HG02840 (cell line): ENCODE measurements at regions not wholly inside any gene's neighbourhood (a gene's known extent, or its start where the extent isn't known, plus 50 kb on each side); places are given as distances from the start of the nearest gene placed in this dataset.
"Not testable (repeated sequence)": the region's sequence is repeated elsewhere in the genome, so short reads cannot be mapped to it uniquely, and the experiment has no call there.

ENCODE experiments used
- ATAC-seq: cut with Tn5 transposase; IDR thresholded peaks from one replicate; pipeline ENCODE4 v1.9.1; 2021; ENCODE audit warnings: mild to moderate bottlenecking, moderate library complexity, moderate number of reproducible peaks; ENCODE audit not compliant: unreplicated experiment, low FRiP score

DNA sequence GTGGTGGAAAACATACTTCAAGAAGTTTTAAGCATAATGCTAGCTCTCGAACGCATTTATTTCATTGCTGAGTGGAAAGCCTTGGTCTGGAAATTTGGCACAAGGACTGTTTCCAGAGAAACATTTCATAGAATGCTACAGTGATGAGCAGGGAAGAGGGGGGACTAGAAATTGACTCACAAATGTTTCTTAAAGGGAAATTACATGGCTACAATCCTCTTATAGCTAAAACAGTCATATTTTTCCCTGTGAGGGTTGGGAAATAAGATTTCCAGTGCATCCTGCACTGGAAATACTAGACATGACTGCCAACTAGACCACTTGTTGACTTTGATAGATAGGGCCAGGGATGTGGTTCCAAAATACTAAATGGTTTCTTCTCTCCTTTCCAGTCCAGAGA, 197.3 kb upstream of the RGS6 start:
- ATAC-seq, result no peak

DNA sequence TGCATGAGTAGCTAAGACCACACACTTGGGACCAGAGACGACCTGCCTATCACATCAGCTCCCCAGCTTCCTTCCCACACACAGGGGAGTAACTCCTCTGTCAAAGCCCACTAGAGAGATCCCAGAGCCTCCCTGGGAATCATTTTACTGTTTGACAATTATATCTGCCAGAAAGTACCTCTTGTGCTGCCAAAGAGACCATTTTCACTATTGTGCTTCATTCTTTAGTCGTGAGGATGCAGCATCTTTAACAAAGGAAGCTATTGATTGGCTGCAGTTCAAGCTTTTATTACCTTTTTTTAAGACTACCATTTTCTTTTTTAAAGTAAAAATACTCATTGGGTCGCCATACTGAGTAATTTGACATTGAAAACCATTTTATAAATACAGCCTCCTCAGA, 194.5 kb upstream of the RGS6 start:
- no peak for ATAC-seq

DNA sequence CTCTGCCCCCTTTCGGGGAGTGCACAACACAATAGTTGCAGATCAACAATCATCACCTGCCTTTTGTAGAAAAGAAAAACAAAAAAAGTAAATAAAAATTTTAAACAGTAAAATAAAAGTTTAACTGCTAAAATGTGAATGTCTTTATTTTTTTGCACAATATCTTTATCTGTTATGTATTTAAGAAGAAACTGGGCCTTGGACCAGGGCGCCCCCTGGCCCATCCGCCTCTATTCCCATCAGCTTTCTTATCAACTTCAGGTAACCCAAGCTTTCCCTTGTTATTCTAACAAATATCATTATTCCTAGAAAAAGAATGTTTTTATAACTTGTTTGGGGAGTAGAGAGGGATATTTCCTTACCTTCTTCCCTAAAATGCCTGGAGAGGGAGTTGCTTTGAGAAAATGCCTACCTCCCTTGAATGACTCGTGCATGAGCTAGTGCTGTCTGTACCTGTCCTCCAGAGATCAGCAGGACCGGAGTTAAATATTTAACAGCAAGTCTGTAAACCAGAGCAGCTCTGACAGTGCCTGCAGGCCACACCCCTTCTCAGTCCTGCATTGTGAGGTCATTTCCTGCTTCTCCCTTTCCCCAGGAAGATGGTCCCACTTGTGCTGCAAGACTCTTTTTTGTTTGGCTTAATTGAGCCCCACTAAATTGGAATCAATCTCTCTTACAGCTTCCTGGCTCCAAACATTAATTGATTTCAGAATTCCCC, 192.8 kb upstream of the RGS6 start:
- no peak for ATAC-seq

DNA sequence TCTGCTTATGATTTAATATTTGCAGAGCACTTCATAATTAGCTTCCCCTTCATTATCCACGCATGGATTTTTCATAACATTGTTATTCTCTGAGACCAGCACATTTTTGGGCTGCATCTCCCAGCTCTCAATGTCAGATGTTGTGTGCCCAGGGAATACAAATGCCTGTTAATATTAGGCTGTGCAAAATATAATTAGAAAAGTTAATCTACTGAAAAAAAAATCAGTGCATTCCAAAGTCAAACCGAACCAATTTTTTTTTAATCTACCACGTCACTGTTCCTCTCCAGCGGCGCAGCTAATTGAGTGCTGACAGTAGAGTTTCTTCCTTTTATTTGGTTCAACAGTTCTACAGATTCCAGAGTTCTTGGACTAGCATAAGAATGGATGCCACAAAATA, 191.0 kb upstream of the RGS6 start:
- no peak for ATAC-seq

DNA sequence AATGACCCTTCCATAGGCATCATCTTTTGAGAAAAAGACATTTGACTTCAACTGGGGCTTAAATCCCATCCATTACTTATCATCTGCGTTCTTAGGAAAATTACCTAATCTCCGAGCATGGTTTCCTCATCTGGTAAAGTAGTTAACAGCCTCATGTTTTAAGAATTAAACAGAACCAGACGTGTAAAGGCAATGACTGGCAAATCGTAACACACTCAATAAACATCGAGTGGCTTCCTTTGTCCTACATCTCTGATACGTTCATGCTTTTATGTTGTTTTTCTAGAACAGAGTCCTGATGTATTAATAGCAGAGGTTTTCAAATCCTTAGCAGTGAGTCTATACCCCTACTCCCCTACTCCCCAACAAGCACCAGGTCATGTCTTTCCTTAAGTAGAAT, 189.7 kb upstream of the RGS6 start:
- ATAC-seq, result no peak

DNA sequence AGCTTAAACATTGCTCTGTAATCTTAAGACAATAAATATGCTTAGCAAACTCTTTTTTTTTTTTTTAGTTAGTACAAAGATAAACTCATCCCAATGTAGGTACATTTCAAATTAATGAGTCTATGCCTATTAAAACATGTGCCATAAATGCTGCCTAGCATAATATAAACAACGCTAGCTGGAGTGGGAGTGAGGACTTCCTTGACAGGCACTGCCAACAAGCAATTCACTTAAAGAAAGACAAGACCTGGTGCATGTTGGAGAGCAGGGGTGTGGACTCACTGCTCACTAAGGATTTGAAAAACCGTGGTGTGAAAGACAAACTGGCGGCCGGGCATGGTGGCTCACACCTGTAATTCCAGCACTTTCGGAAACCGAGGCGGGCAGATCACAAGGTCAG, 187.2 kb upstream of the RGS6 start:
- ATAC-seq, result no peak

DNA sequence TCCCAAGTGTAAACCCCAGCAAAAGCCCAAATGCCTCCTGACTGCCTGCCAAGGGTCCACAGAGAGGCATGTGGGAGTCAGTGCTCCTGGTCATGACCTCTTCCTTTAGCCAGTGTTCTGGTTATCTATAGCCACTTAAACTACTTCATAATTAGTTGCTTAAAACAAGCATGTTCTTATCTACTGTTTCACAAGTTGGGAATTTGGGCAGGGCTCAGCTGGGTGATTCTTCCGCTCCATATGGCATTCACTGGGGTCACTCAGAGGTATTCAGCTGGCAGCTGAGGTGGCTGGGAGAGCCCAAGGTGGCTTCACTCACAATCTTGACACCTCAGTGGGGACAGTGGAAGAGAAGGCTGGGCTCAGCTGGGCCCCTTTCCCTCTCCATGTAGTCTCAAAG, 184.0 kb upstream of the RGS6 start:
- no peak for ATAC-seq

DNA sequence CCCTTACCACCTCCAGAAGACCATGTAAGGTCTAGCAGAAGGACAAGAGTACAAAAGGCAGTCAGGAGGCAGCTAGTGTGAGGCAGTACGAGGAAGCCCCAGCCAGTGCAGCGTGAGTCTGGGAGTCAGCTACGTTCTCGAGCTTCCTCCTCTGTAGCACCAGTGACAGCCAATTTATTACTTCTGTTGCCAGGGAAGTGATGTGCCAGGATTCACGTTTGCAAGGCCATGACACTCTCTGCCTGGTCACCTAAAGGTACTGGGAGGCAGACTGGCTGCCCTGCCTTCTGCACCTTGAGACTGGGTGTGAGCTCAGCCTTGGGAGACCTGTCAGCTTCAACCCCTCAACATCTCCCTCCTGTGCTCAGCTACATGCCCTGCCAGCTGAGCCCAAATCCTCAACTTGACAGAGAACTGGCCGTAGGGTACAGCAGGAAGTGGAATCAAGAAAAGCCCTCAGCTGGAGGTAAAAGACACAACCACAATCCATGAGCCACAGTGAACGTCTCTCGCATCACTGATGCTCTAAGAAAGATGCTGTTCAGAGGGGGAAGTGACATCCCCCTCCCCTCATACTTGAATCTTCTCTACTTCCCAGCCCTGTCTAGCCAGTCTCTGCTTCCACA, 182.5 kb upstream of the RGS6 start:
- ATAC-seq, result no peak

DNA sequence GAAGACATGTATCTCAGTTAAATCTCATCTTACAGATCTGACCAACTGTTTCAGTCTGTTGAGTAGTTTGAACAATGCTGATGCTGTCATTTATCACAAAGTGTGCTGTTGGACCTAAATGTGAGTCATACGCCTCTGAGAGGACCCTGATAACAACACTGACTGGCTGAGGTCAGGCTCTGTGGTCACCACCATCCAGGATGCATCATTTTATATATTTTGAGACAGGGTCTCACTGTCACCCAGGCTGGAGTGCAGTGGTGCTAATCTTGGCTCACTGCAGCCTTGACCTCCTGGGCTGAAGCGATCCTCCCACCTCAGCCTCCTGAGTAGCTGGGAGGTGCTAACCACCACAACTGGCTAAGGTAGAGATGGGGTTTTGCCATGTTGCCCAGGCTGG, 181.0 kb upstream of the RGS6 start:
- no peak for ATAC-seq

DNA sequence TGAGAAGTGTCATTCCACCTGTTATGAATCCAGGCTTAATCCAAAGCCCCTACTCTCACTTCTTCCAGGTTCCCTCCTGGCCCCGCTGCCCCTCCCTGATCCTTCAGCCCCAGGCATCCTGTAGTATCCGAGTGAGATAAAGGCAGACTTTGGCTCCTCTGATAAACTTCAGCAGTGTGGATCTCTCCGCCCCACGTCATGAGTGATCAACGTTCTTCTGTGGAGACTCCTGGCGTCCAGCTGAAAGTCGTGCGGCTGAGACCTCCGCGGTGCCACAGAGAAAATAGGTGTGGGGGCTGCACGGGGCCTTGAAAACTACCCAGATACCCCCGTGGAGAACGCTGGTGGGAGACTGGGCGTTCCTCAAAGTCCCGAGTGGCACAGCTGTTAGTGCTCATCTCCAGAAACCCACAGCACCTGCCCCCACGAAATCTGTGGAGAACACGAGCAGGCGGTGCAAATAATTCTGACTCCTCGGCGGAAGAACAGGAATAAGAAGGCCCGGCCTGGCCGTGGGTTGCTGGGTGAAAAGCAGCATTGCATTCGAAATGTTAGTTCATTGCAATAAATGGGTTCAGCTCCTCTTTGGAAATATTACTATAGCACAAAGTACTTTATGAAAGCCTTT, 180.0 kb upstream of the RGS6 start:
- ATAC-seq, result no peak

DNA sequence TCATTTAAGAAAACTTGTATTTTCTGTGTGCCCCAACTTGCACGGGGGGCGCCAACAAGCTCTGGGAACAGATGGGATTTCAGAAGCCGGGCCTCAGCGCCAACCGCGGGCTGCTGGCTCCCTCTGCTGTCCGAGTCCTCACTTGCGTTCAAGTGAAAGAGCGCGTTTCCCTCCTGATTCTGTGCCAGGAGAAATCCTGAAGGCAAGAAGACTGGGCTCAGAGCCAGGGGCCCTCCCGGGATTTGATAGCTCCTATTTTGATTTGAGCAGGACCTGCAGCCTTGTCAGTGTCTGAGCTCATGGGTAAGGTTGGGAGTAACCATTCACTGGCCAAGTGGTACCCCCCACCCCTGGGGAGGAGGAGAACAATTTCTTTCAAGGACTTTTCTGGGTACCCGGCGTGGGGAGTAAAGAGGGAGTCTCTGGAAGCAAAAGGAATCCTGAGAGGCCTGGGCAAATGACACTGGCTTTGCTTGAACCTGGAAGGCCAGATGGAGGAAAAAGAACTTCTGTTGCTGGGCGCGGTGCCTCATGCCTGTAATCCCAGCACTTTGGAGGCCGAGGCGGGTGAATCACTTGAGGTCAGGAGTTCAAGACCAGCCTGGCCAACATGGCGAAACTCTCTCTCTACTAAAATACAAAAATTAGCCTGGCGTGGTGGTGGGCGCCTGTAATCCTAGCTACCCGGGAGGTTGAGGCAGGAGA, 179.0 kb upstream of the RGS6 start:
- ATAC-seq, result no peak

DNA sequence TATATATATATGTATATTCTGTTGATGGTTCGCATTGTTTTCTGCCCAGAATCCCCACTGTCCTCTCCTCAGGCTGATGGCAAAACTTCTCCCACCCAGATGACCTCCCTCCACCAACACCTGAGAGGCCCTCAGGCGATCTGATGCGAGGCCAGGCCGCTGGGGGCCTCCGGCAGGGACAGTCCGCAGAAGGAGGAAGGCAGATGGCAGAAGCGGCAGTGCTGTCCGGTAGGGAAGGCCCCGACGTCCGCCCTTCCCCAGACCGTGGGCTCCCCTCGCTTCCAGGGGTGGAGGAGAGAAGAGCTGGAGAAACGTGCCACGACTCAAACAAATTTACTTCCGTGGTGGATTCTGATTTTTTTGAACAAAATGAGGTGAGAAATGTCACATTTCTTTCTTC, 178.3 kb upstream of the RGS6 start:
- ATAC-seq, result no peak

DNA sequence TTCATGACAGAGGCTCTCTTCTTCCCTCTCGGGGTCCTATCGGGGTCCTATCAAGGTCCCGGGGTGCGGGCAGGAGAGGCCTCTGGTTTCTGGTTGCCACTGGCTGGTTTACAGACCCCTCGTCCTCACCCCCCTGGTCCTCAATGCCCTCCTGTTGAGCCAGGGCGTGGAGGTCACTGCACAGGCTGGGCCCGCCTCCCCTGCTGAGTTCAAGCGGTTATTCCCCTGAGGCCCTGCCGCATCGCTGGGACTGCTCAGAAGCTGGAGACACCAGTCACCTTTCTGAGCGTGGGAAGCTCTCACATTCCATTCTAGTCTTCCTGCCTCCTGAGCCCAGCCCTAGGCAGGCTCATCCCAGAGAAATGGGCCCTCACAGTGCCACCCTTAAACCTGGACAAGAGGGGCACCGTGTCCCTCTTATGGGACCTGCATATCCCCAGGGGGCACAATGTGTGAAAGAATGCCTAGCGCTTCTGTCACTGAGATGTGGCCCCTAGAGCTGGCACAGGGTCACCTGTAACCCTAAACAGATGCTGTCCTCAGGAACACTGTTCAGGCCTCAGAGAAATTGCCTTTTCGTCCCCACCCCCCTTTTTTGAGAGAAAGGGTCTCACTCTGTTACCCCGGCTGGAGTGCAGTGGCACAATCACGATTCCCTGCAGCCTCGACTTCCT, 177.7 kb upstream of the RGS6 start:
- no peak for ATAC-seq

DNA sequence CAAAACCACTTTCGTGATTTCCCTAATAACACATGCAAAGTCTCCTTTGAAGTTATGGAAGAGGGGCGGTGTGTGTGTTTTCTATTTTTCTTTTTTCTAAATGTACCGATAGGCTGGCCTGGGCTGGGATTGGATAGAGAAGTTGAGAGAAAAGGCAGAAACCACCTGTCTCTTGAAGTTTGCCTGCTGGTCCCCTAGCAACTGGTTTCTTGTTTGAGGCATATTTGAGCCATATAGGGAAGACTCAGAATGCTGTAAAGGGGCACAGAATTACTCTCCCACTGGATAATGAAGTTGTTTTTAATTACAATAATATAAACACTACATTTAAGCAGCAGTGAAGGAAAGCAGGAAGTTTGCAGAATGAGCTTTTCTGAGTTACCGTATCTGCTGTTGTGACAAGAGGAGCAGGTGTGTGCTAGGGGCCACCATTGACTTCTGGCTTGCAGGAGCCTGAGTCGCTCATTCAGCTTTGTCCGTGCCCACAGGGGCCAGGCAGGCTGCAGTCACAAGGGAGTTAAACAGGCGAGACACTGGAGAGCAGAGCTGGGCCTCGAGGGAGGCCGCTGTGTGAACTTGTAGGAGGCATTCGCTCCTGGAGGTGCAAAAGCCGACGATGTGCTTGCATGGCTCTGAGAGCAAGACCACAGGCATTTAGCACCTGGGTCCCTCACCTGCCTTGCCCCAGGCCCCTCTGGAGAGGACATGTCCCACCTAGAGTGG, 173.8 kb upstream of the RGS6 start:
- no peak for ATAC-seq

DNA sequence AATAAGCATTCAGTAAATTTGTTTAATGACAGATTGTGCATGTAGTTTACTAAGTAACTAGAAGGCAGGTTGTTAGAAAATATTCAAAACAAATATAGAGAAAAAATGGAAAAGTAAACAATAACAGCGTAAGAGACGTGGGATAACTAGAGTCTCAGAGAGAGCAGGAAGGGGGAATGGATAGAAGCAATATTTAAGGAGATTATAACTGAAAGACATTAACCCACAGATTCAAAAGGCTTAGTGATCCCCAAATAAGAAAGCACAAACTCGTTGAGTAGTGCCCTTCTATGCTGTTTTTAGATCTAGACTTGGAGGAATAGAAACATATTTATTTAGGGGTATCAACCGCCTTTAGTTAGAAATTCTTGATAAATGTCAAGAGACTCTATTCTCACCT, 169.7 kb upstream of the RGS6 start:
- no peak for ATAC-seq

DNA sequence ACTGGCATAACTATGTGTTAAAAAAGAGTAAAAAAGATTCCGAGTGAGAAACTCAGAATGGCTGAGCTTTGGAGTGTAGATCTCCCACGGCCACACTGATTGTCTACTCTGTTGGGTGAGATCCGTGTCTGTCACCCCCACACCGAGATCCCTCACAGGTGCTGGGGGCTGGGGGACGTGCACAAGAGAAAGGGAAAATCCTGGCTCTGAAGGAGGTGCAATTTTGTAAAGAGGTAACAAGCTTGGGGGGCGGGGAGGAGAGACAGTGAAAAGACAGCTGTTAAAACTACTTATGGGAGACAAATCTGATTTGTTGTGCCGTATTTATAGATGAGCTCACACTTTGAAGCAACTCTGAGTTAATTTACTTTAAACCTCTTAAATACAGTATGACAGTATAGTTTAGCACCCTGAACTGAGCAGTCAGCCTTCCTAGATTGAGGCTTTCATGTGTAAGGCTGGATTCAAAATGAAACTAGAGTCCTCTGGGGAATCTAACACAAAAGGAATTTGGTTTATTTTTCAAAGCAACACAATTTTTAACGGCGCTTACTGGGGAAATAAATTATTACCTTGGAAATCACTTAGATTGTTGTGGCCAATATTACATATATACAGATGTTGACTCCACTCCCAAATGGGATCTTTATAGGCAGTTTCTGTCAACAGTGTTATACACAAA, 167.4 kb upstream of the RGS6 start:
- no peak for ATAC-seq

DNA sequence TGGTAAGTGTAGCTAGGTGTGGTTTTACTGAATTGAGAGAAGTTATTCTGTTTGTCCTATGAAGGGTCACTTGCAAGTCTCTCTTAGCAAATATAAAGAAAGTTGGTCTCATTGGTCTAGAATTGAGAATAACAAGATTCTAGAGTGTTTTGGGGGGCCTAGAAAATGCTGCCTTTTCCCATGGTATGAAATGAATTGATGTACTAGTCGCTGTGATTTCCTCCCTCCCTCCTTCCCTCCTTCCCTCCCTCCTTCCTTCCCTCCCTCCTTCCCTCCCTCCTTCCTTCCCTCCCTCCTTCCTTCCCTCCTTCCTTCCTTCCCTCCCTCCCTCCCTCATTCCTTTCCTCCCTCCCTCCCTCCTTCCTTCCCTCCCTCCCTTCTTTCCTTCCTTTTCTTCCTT, 166.7 kb upstream of the RGS6 start:
- no peak for ATAC-seq

DNA sequence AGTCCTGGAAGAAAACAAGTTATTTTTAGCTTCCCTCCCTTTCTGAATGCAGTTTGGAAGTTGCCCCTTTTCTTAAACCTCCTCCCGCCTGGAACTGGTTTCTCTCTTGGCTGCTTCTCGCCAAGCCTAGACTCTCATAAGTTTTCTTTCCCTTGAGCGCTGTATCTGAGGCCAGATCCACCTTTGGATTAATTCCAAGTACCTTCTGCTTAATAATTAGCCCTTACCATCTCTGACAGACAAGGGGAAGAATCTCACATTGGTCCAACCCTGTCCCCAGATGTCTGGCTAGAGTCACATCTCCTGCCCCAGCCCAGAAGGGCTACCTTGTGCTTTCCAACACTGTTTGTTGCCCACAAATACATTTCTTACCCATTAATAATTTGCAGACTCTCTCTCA, 161.8 kb upstream of the RGS6 start:
- no peak for ATAC-seq

DNA sequence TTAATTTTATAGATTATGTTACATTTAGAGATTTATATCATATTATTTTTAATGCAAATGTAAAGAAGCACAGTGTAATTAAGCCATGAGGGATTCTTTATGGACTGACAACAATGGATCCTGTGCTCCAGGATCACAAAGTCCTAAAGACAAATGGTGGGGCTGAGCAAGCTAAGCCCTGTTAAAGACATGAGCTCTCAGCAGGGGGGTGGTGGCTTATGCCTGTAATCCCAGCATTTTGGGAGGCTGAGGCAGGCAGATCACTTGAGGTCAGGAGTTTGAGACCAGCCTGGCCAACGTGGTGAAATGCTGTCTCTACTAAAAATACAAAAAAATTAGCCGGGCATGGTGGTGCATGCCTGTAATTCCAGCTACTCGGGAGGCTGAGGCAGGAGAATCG, 160.8 kb upstream of the RGS6 start:
- ATAC-seq, result not testable (repeated sequence)

DNA sequence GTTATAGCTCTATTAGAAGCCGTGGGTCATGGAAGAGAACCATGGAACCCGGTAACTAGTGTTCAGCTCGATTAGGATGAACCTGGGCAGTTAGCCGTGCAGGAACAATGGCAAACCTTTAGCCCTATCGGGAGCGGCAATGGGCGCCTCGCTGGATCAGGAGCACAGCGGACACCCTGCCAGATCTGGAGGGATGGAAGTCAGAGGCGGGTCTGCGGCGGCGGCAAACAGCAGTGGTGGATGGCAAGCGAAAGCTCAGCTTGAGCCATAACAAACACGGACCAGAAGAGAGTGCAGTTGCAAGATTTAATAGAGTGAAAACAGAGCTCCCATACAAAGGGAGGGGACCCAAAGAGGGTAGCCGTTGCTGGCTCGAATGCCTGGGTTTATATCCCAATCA, 160.2 kb upstream of the RGS6 start:
- not testable (repeated sequence) for ATAC-seq
